PC-3 (cell line): ENCODE measurements at regions not wholly inside any gene's neighbourhood (a gene's known extent, or its start where the extent isn't known, plus 50 kb on each side); places are given as distances from the start of the nearest gene placed in this dataset.

Source experiments
- EZH2 ChIP-seq: fragments of 300-600 bp; sonication (generic); IDR thresholded peaks from one replicate; pipeline ENCODE4 v1.6.1; 2017; ENCODE audit warnings: antibody characterized with exemption, mild to moderate bottlenecking, low read length; ENCODE audit not compliant: unreplicated experiment
- TF ChIP-seq, protein P1 (sequence below): fragments of 300-600 bp; sonication (generic); conservative IDR thresholded peaks from 2 replicates; pipeline ENCODE4 v1.5.1; 2017; ENCODE audit warnings: antibody characterized with exemption, low read depth, mild to moderate bottlenecking, low read length

DNA sequence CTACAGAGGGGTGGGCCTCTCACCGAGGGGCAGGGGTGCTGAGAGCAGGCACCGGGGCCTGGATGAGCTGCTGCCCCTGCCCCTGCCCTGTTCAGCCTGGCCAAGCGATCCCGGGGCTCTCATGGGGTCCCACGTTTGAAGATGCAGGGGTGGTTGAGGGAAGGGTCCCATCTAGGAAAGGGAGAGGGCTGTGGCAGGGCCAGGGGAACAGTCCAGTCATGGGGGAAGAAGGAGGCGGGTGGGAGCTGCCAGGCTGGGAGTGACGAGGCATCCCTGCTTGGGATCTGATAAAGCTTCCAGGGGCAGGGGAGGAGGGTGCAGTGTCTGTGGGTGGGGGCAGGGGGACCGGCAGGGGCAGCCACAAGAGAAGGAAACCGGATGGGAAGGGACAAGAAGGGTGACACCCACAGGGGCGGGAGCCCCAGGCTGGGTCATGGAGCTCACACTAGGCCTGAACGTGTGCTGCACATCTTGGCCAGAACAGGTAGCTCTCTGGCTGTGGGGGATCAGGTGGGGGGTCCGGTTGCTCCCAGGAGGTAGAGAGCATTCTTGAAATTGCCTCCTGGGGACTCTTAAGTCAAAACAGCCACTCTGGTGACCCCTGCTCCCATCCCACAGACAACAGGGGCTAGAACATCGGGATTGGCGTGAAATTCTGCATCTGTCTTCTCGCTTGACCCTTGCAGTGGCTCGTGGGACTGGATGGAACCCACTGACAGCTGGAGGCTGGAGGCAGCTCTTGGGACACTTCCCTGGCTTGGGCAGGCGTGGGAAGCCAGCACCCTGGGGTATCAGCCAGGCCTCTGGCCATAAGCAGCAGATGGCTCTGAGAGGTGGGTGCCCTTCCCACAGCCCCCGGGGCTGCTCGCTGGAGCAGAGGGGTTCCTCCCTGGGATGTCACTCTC lies 58.0 kb upstream of the GATA5 start:
- TF ChIP-seq, protein P1, sequence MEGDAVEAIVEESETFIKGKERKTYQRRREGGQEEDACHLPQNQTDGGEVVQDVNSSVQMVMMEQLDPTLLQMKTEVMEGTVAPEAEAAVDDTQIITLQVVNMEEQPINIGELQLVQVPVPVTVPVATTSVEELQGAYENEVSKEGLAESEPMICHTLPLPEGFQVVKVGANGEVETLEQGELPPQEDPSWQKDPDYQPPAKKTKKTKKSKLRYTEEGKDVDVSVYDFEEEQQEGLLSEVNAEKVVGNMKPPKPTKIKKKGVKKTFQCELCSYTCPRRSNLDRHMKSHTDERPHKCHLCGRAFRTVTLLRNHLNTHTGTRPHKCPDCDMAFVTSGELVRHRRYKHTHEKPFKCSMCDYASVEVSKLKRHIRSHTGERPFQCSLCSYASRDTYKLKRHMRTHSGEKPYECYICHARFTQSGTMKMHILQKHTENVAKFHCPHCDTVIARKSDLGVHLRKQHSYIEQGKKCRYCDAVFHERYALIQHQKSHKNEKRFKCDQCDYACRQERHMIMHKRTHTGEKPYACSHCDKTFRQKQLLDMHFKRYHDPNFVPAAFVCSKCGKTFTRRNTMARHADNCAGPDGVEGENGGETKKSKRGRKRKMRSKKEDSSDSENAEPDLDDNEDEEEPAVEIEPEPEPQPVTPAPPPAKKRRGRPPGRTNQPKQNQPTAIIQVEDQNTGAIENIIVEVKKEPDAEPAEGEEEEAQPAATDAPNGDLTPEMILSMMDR, result no peak
- TF ChIP-seq EZH2, result no peak
